T-cell (primary cell): ENCODE measurements at regions not wholly inside any gene's neighbourhood (a gene's known extent, or its start where the extent isn't known, plus 50 kb on each side); places are given as distances from the start of the nearest gene placed in this dataset.

Source experiments
- ATAC-seq, 4 experiments: fragments of 200-7000 bp in 3 of 4; fragments of 150-1000 bp in 1 of 4; cut with Tn5 transposase; replicated peaks in 1 of 4; 1 replicate in 3 of 4; 2 replicates in 1 of 4; pipeline ENCODE4 v1.10.0; 2021; ENCODE audit warnings: moderate library complexity in 3 of 4, mild to moderate bottlenecking in 2 of 4, moderate number of reproducible peaks in 1 of 4
- CTCF ChIA-PET, 2 donors: fragments of 300-600 bp; sonication (Branson Sonifier 250); formaldehyde crosslinking; loops; one replicate each; lab custom pipeline; 2022; ENCODE audit warnings: antibody characterized with exemption in 2 of 2; lab: Charles Lee
- POLR2A ChIA-PET, 2 donors: fragments of 300-600 bp; sonication (Branson Sonifier 250); formaldehyde crosslinking; loops; one replicate each; lab custom pipeline; 2022; ENCODE audit warnings: antibody characterized with exemption in 2 of 2; lab: Charles Lee
- DNase-seq, 35 experiments: peaks; one replicate each; pipeline versions ENCODE4 v3.0.0 to v3.0.0-alpha.2; 2013 to 2023
- H3K27ac ChIP-seq: one replicate; pipeline ENCODE4 v1.5.1; 2013; ENCODE audit warnings: low read length
- H3K27me3 ChIP-seq, 2 experiments: replicated peaks in 1 of 2; 1 replicate in 1 of 2; 2 replicates in 1 of 2; pipeline versions ENCODE4 v1.6.1 to v1.7.0; 2013; ENCODE audit warnings: low read length in 1 of 2, mixed read lengths in 1 of 2; ENCODE audit not compliant: control insufficient read depth in 2 of 2, insufficient read depth in 2 of 2; ENCODE audit errors: extremely low read depth in 1 of 2
- H3K36me3 ChIP-seq, 2 donors: 1 replicate in 1 of 2; 2 replicates in 1 of 2; pipeline versions ENCODE4 v1.6.1 to v1.7.0; 2013; ENCODE audit warnings: low read length in 1 of 2; ENCODE audit not compliant: control insufficient read depth in 2 of 2, insufficient read depth in 1 of 2; ENCODE audit errors: extremely low read depth in 1 of 2
- H3K4me1 ChIP-seq, 2 experiments: 1 replicate in 1 of 2; 2 replicates in 1 of 2; pipeline versions ENCODE4 v1.6.1 to v1.7.0; 2013; ENCODE audit warnings: low read length in 2 of 2, mixed read lengths in 1 of 2; ENCODE audit not compliant: insufficient read depth in 2 of 2, control insufficient read depth in 1 of 2; ENCODE audit errors: extremely low read depth in 1 of 2
- H3K4me3 ChIP-seq, 2 donors: 1 replicate in 1 of 2; 2 replicates in 1 of 2; pipeline versions ENCODE4 v1.5.1 to v1.7.0; 2013; ENCODE audit warnings: mild to moderate bottlenecking in 2 of 2, low read length in 1 of 2, moderate library complexity in 1 of 2; ENCODE audit not compliant: control insufficient read depth in 1 of 2; ENCODE audit errors: extremely low read depth in 1 of 2
- H3K9me3 ChIP-seq: 2 replicates; pipeline ENCODE4 v1.7.0; 2013
- H3K27ac Mint-ChIP-seq, 2 donors: one replicate each; pipeline ENCODE4 v1.8.0; 2020 to 2021; ENCODE audit warnings: mild to moderate bottlenecking in 2 of 2, mixed read lengths in 2 of 2
- H3K27me3 Mint-ChIP-seq, 2 donors: one replicate each; pipeline ENCODE4 v1.8.0; 2021 to 2022; ENCODE audit warnings: mixed read lengths in 2 of 2
- H3K36me3 Mint-ChIP-seq: one replicate; pipeline ENCODE4 v1.8.0; 2021; ENCODE audit warnings: mixed read lengths
- H3K4me1 Mint-ChIP-seq, 3 donors: one replicate each; pipeline ENCODE4 v1.8.0; 2020 to 2022; ENCODE audit warnings: mixed read lengths in 3 of 3, mild to moderate bottlenecking in 1 of 3
- H3K4me3 Mint-ChIP-seq, 3 donors: one replicate each; pipeline ENCODE4 v1.8.0; 2020 to 2022; ENCODE audit warnings: mild to moderate bottlenecking in 3 of 3, mixed read lengths in 3 of 3, moderate library complexity in 3 of 3
- H3K9me3 Mint-ChIP-seq, 3 donors: one replicate each; pipeline ENCODE4 v1.8.0; 2020 to 2022; ENCODE audit warnings: mixed read lengths in 3 of 3
- WGBS: methylation state at CpG from one replicate; pipeline ENCODE4 v1.1.5; 2013; ENCODE audit warnings: missing lambda C conversion rate; ENCODE audit not compliant: insufficient coverage; 5-methylcytosine and 5-hydroxymethylcytosine counted together

DNA sequence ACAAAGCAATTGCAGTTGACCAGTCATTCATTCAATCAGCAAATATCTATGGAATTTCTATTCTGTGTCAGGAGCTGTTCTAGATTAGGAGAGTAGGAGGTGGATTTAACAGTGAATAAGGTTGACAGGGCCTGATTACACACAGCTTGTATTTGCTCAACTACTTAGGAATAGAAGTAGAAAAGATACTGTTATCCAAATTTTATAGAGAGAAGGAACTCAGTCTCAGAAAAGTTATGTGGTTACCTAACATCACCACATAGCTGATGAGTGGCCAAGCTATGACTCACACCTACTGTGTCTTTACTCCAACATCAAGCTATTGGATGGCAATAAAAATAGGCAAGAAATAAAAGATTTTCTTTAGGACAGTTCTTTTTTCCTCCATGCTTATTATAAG is 374.8 kb downstream of the RMST start:
- Mint-ChIP-seq H3K36me3 (no peaks in the 10 kb centered on the region), H3K4me1 (no peaks in the 10 kb centered on the region), H3K27ac (no peak overlapping the region), H3K27me3 (no peaks in the 10 kb centered on the region), H3K9me3 (peaks cover 0 to 6% (median 0%) of the 10 kb centered on the region in 3 donors), H3K4me3 (no peak overlapping the region)
- ChIA-PET POLR2A (interaction anchor here in 1 of 2 donors (0.6 kb wide), 1 partner anchor 44 kb away, joined by 3 read pairs; no protein-coding TSS in a partner anchor), CTCF (no interaction called here)
- H3K36me3 ChIP-seq, result no peaks in the 10 kb centered on the region
- no peak overlapping the region for H3K27ac ChIP-seq
- no peaks in the 10 kb centered on the region for H3K9me3 ChIP-seq
- no peak overlapping the region for H3K4me3 ChIP-seq
- H3K27me3 ChIP-seq, result no peaks in the 10 kb centered on the region
- no peaks in the 10 kb centered on the region for H3K4me1 ChIP-seq
- ATAC-seq (no peak), DNase-seq (no peak)

DNA sequence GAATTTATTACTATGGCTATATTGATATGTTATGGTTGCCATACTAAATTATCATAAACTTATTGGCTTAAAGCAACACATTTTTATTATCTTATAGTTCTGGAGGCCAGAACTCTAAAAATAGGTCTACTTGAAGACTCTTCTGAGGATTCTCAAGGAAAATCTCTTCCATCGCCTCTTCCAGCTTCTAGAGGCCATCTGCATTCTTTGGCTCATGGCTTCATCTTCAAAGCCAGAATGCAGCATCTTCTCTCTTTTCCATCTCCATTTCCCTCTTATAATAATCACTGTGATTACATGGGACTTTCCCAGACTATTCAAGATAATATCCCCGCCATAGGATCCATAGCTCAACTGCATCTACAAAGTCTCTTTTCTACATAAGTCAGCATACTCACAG is 385.4 kb downstream of the RMST start:
- no peak for ATAC-seq
- Mint-ChIP-seq H3K27me3 (no peaks in the 10 kb centered on the region), H3K27ac (no peak overlapping the region), H3K9me3 (peaks cover 0 to 8% (median 3%) of the 10 kb centered on the region in 3 donors), H3K4me3 (no peak overlapping the region), H3K36me3 (no peaks in the 10 kb centered on the region), H3K4me1 (no peaks in the 10 kb centered on the region)
- Histone ChIP-seq H3K27me3 (no peaks in the 10 kb centered on the region), H3K4me1 (no peaks in the 10 kb centered on the region), H3K4me3 (no peak overlapping the region), H3K9me3 (no peaks in the 10 kb centered on the region), H3K36me3 (no peaks in the 10 kb centered on the region), H3K27ac (no peak overlapping the region)
- 75% methylated on average over 1 of the region's 2 CpGs for WGBS
- ChIA-PET POLR2A (no interaction called here), CTCF (no interaction called here)
- no peak for DNase-seq

DNA sequence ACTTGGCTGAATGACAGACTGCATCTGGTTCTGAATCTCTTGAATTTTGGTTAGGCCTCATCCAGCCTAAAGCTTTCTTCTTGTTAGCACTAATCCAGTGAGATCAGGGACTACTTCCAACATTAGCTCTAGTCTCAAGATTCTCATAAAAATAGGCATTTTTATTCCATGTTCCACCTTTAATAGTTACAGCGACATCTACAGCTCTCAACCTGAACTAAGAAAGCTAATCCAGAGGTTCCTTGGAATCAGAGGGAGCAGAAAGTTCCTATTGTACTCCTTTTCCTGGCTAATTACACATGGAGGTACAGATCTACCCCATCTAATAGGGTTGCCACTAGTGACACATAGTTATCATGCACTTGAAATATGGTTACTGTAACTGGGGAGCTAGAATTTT is 391.9 kb downstream of the RMST start:
- no peak for ATAC-seq
- POLR2A ChIA-PET, result no interaction called here
- H3K4me3 ChIP-seq, result no peak overlapping the region

DNA sequence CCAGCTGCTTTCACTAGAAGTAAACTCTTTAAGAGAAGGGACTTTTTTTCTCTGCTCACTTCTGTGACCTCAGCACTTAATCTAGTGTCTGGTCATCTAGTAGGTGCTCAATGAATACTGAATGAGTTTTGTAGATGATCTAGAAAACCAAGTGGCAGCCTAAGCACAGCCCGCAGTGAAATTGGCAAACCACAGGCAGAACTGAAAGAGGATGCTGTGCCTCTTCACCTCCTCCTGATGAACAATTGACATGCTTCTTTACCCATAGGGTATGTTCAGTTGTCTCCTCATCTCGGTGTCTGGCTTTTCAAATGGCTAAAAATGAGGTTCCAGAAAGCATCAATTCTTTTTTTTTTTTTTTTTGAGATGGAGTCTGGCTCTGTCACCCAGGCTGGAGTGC is 399.5 kb downstream of the RMST start:
- Histone ChIP-seq H3K9me3 (no peaks in the 10 kb centered on the region), H3K27ac (no peak overlapping the region), H3K4me3 (no peak overlapping the region), H3K4me1 (no peaks in the 10 kb centered on the region), H3K27me3 (no peaks in the 10 kb centered on the region), H3K36me3 (no peaks in the 10 kb centered on the region)
- CTCF ChIA-PET, result no interaction called here
- no peak for ATAC-seq
- Mint-ChIP-seq H3K4me3 (no peak overlapping the region), H3K27ac (no peak overlapping the region), H3K9me3 (peaks cover 4 to 17% (median 10%) of the 10 kb centered on the region in 3 donors), H3K4me1 (no peaks in the 10 kb centered on the region), H3K36me3 (no peaks in the 10 kb centered on the region), H3K27me3 (no peaks in the 10 kb centered on the region)
- WGBS, result no CpG with 5 or more reads among the region's 2 CpGs
- no peak for DNase-seq
- POLR2A ChIA-PET, result no interaction called here

More for the DNA sequence above, 391.9 kb downstream of the RMST start:
- no peak overlapping the region for H3K27ac Mint-ChIP-seq
- WGBS, result 67% methylated on average over 1 of the region's 1 CpG
- no peaks in the 10 kb centered on the region for H3K27me3 Mint-ChIP-seq
- no peak overlapping the region for H3K4me3 Mint-ChIP-seq
- DNase-seq, result no peak
- no peaks in the 10 kb centered on the region for H3K4me1 Mint-ChIP-seq
- peaks cover 2 to 6% (median 5%) of the 10 kb centered on the region in 3 donors for H3K9me3 Mint-ChIP-seq
- CTCF ChIA-PET, result no interaction called here
- H3K36me3 Mint-ChIP-seq, result no peaks in the 10 kb centered on the region
- H3K9me3 ChIP-seq, result no peaks in the 10 kb centered on the region
- no peaks in the 10 kb centered on the region for H3K4me1 ChIP-seq
- H3K36me3 ChIP-seq, result no peaks in the 10 kb centered on the region
- no peak overlapping the region for H3K27ac ChIP-seq
- H3K27me3 ChIP-seq, result no peaks in the 10 kb centered on the region

DNA sequence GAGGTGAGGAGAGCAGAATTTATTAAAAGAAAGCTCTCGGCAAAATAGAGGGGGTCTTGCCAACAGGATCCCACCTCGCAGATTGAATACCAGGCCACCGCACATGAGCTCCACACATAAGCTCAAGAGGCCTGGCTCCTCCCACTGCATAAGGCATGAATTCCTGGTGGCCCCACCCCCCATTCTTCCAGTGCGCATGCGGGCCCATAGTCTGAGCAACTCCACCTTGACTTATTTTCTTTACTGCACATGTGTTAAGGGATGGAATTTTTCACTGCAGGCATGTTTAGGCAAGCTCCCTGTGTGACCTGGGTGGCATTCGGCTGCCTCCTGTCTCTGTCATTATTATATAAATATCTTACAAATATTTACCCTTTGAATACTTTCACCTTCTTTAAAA is 412.5 kb downstream of the RMST start:
- Mint-ChIP-seq H3K9me3 (peaks cover 0 to 9% (median 5%) of the 10 kb centered on the region in 3 donors), H3K27me3 (no peaks in the 10 kb centered on the region), H3K27ac (no peak overlapping the region), H3K4me1 (no peaks in the 10 kb centered on the region), H3K4me3 (no peak overlapping the region), H3K36me3 (no peaks in the 10 kb centered on the region)
- Histone ChIP-seq H3K4me3 (no peak overlapping the region), H3K4me1 (no peaks in the 10 kb centered on the region), H3K36me3 (no peaks in the 10 kb centered on the region), H3K27ac (no peak overlapping the region), H3K9me3 (no peaks in the 10 kb centered on the region), H3K27me3 (no peaks in the 10 kb centered on the region)
- CTCF ChIA-PET, result interaction anchor here in 1 of 2 donors (0.5 to 0.7 kb wide), 2 partner anchors 32 to 616 kb away, joined by 3 to 5 read pairs; no protein-coding TSS in a partner anchor
- POLR2A ChIA-PET, result no interaction called here
- WGBS, result 87% methylated on average over 3 of the region's 6 CpGs
- ATAC-seq (no peak), DNase-seq (no peak)

DNA sequence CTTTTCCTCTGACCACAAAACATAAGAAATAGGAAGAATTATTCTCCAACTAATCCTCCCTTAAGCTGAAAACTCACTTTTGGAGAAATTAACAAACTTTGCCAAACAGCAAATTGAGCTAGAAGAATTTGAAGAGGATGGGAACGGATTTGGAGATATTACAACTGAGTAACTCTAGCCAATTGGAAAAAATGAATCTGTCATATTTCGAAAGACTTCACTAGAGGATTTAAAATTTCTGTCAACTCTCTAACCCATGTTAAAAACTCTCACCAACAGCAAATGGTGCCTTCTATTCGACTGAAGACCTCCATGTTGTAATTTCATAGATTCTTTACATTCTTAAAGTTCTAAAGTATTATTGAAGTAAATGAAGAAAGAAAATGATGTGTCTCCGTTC is 414.2 kb downstream of the RMST start:
- Histone ChIP-seq H3K9me3 (no peaks in the 10 kb centered on the region), H3K27ac (no peak overlapping the region), H3K27me3 (no peaks in the 10 kb centered on the region), H3K36me3 (no peaks in the 10 kb centered on the region), H3K4me1 (no peaks in the 10 kb centered on the region), H3K4me3 (no peak overlapping the region)
- Mint-ChIP-seq H3K27me3 (no peaks in the 10 kb centered on the region), H3K36me3 (no peaks in the 10 kb centered on the region), H3K9me3 (peaks cover 0 to 17% (median 9%) of the 10 kb centered on the region in 3 donors), H3K4me3 (no peak overlapping the region), H3K27ac (no peak overlapping the region), H3K4me1 (no peaks in the 10 kb centered on the region)
- ATAC-seq, result no peak
- ChIA-PET CTCF (no interaction called here), POLR2A (no interaction called here)
- no peak for DNase-seq
- WGBS, result no CpG with 5 or more reads among the region's 4 CpGs

DNA sequence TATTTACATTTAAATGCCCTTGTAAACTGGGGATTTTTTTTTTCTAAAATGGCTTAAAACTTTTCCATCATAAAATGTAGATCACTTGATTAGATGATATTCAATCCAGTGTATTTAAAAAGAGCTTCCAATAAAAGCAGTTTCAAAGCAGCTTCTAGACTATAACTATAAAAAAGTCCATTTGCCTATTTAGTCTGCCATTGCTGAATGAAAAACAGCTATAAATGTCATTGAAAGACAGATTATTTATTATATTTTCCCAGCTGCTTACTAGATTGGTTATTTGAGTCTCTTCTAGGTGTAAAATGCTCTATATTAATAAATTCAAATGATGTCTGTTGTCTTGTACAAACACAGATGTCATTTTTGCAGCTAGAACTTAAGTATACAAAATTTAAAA is 414.8 kb downstream of the RMST start:
- H3K4me1 ChIP-seq, result no peaks in the 10 kb centered on the region
- POLR2A ChIA-PET, result no interaction called here
- ATAC-seq, result no peak

More for the DNA sequence above, 414.8 kb downstream of the RMST start:
- Histone ChIP-seq H3K27ac (no peak overlapping the region), H3K4me3 (no peak overlapping the region), H3K27me3 (no peaks in the 10 kb centered on the region), H3K36me3 (no peaks in the 10 kb centered on the region), H3K9me3 (no peaks in the 10 kb centered on the region)
- no peak for DNase-seq
- no peak overlapping the region for H3K27ac Mint-ChIP-seq
- no peaks in the 10 kb centered on the region for H3K4me1 Mint-ChIP-seq
- no peaks in the 10 kb centered on the region for H3K36me3 Mint-ChIP-seq
- no peak overlapping the region for H3K4me3 Mint-ChIP-seq
- H3K27me3 Mint-ChIP-seq, result no peaks in the 10 kb centered on the region
- peaks cover 0 to 17% (median 15%) of the 10 kb centered on the region in 3 donors for H3K9me3 Mint-ChIP-seq
- CTCF ChIA-PET, result interaction anchor here in 1 of 2 donors (0.7 kb wide), 1 partner anchor 35 kb away, joined by 3 read pairs; no protein-coding TSS in a partner anchor
